IMR-90 (cell line): ENCODE measurements at regions not wholly inside any gene's neighbourhood (a gene's known extent, or its start where the extent isn't known, plus 50 kb on each side); places are given as distances from the start of the nearest gene placed in this dataset.

Experiments
- ATAC-seq: fragments of 200-7000 bp; cut with Tn5 transposase; 2 replicates; pipeline ENCODE4 v1.9.1; 2020; ENCODE audit warnings: low read depth, mild to moderate bottlenecking, moderate library complexity
- BruUV-seq: library from RNA; stranded (reverse); fragments of 400-500 nt; replicated peaks from 2 replicates; lab custom pipeline; 2021; lab: Mats Ljungman, UMichigan
- CTCF ChIA-PET: fragments of 300-600 bp; formaldehyde crosslinking; extraction: SDS; loops from one replicate; lab custom pipeline; 2021; ENCODE audit warnings: antibody characterized with exemption; lab: Yijun Ruan, JAX
- POLR2A ChIA-PET: fragments of 300-600 bp; sonication (Branson Sonifier 250); formaldehyde crosslinking; loops from one replicate; lab custom pipeline; 2022; ENCODE audit warnings: antibody characterized with exemption; ENCODE audit not compliant: unreplicated experiment; lab: Charles Lee
- DNase-seq: peaks from one replicate; pipeline ENCODE4 v3.0.0; 2013
- H2AFZ ChIP-seq: replicated peaks from 2 replicates; pipeline ENCODE3; 2013; ENCODE audit warnings: low read length, mild to moderate bottlenecking; ENCODE audit not compliant: poor library complexity
- H2AK5ac ChIP-seq: 2 replicates; pipeline ENCODE4 v1.6.1; 2013; ENCODE audit warnings: low read depth, low read length, inconsistent platforms
- H2AK9ac ChIP-seq: replicated peaks from 2 replicates; pipeline ENCODE3; 2013; ENCODE audit warnings: mild to moderate bottlenecking, low read depth, low read length, moderate library complexity; ENCODE audit not compliant: poor library complexity
- H2BK120ac ChIP-seq: 2 replicates; pipeline ENCODE4 v1.6.1; 2013; ENCODE audit warnings: low read depth, low read length, inconsistent platforms
- H2BK15ac ChIP-seq: 3 replicates; pipeline ENCODE4 v1.6.1; 2013; ENCODE audit warnings: low read depth, low read length, inconsistent platforms
- H2BK20ac ChIP-seq: 2 replicates; pipeline ENCODE4 v1.6.1; 2013; ENCODE audit warnings: low read depth, mild to moderate bottlenecking, inconsistent platforms, low read length, moderate library complexity
- H2BK5ac ChIP-seq: 2 replicates; pipeline ENCODE4 v1.6.1; 2013; ENCODE audit warnings: mild to moderate bottlenecking, low read depth, low read length, inconsistent platforms; ENCODE audit not compliant: poor library complexity, severe bottlenecking
- H3K14ac ChIP-seq: replicated peaks from 2 replicates; pipeline ENCODE4 v1.6.1; 2013; ENCODE audit warnings: low read depth, low read length, inconsistent platforms
- H3K18ac ChIP-seq: 2 replicates; pipeline ENCODE4 v1.6.1; 2013; ENCODE audit warnings: low read depth, low read length, control low read depth
- H3K23ac ChIP-seq: 2 replicates; pipeline ENCODE4 v1.6.1; 2013; ENCODE audit warnings: low read depth, low read length, inconsistent platforms
- H3K27ac ChIP-seq: 2 replicates; pipeline ENCODE4 v1.5.1; 2013; ENCODE audit warnings: mild to moderate bottlenecking, control low read depth, low read length; ENCODE audit not compliant: insufficient read depth
- H3K27me3 ChIP-seq: 2 replicates; pipeline ENCODE4 v1.6.1; 2013; ENCODE audit warnings: low read length; ENCODE audit not compliant: control insufficient read depth, insufficient read depth
- H3K36me3 ChIP-seq: 2 replicates; pipeline ENCODE4 v1.6.1; 2013; ENCODE audit warnings: low read length, mixed read lengths; ENCODE audit not compliant: control insufficient read depth, insufficient read depth
- H3K4ac ChIP-seq: 2 replicates; pipeline ENCODE4 v1.6.1; 2013; ENCODE audit warnings: low read depth, low read length, inconsistent platforms
- H3K4me1 ChIP-seq: 2 replicates; pipeline ENCODE4 v1.6.1; 2013; ENCODE audit warnings: low read length, mixed read lengths; ENCODE audit not compliant: control insufficient read depth, insufficient read depth
- H3K4me2 ChIP-seq: 2 replicates; pipeline ENCODE4 v1.6.1; 2013; ENCODE audit warnings: low read depth, mild to moderate bottlenecking, control low read depth, low read length, moderate library complexity
- H3K4me3 ChIP-seq: 2 replicates; pipeline ENCODE4 v1.5.1; 2013; ENCODE audit warnings: low read depth, mild to moderate bottlenecking, control low read depth, low read length, moderate library complexity; ENCODE audit not compliant: insufficient read depth
- H3K56ac ChIP-seq: 2 replicates; pipeline ENCODE4 v1.6.1; 2013; ENCODE audit warnings: low read length, inconsistent platforms; ENCODE audit not compliant: insufficient read depth; ENCODE audit errors: extremely low read depth
- H3K79me1 ChIP-seq, 2 experiments: 2 replicates each; pipeline ENCODE4 v1.6.1; 2013; ENCODE audit warnings: low read length in 2 of 2, inconsistent platforms in 1 of 2, low read depth in 1 of 2
- H3K9ac ChIP-seq: 2 replicates; pipeline ENCODE4 v1.6.1; 2013; ENCODE audit warnings: low read depth, low read length, control low read depth
- H3K9me1 ChIP-seq: 2 replicates; pipeline ENCODE4 v1.6.1; 2013; ENCODE audit warnings: low read length, inconsistent platforms; ENCODE audit not compliant: insufficient read depth
- H3K9me3 ChIP-seq: 2 replicates; pipeline ENCODE4 v1.6.1; 2013; ENCODE audit warnings: low read length; ENCODE audit not compliant: control insufficient read depth, insufficient read depth
- H4K20me1 ChIP-seq: 2 replicates; pipeline ENCODE4 v1.6.1; 2013; ENCODE audit warnings: low read length, inconsistent platforms; ENCODE audit not compliant: insufficient read depth
- H4K5ac ChIP-seq: 2 replicates; pipeline ENCODE4 v1.6.1; 2013; ENCODE audit warnings: mild to moderate bottlenecking, low read depth, low read length, control low read depth
- H4K8ac ChIP-seq, 2 experiments: 2 replicates each; pipeline ENCODE4 v1.6.1; 2013; ENCODE audit warnings: low read depth in 2 of 2, low read length in 2 of 2, control low read depth in 1 of 2, inconsistent platforms in 1 of 2
- H4K91ac ChIP-seq: 2 replicates; pipeline ENCODE4 v1.6.1; 2013; ENCODE audit warnings: low read depth, low read length, inconsistent platforms; ENCODE audit not compliant: insufficient read depth
- BHLHE40 ChIP-seq: fragments of 150-350 bp; IDR thresholded peaks from 2 replicates; pipeline ENCODE4 v1.6.1; 2016; ENCODE audit warnings: mild to moderate bottlenecking, low read depth, low read length
- CEBPB ChIP-seq: IDR thresholded peaks from 2 replicates; pipeline ENCODE4 v1.6.1; 2012; ENCODE audit warnings: low read depth, low read length, improper control_type of control experiment
- CHD1 ChIP-seq: IDR thresholded peaks from 2 replicates; pipeline ENCODE4 v1.6.1; 2012; ENCODE audit warnings: low read depth, low read length, improper control_type of control experiment
- FOS ChIP-seq: fragments of 150-350 bp; IDR thresholded peaks from 2 replicates; pipeline ENCODE4 v1.6.1; 2016; ENCODE audit warnings: low read depth, low read length
- MAFK ChIP-seq: IDR thresholded peaks from 2 replicates; pipeline ENCODE4 v1.6.1; 2012; ENCODE audit warnings: low read depth, low read length, improper control_type of control experiment
- MAZ ChIP-seq: IDR thresholded peaks from 2 replicates; pipeline ENCODE4 v1.6.1; 2012; ENCODE audit warnings: low read depth, mild to moderate bottlenecking, low read length, improper control_type of control experiment, moderate library complexity, borderline replicate concordance
- MXI1 ChIP-seq: IDR thresholded peaks from 2 replicates; pipeline ENCODE4 v1.6.1; 2012; ENCODE audit warnings: low read depth, mild to moderate bottlenecking, low read length, moderate library complexity, borderline replicate concordance
- NFE2L2 ChIP-seq: fragments of 150-350 bp; IDR thresholded peaks from 2 replicates; pipeline ENCODE4 v1.6.1; 2016; ENCODE audit warnings: low read depth, mild to moderate bottlenecking, low read length
- POLR2A ChIP-seq: IDR thresholded peaks from 2 replicates; pipeline ENCODE4 v1.6.1; 2012; ENCODE audit warnings: mild to moderate bottlenecking, low read depth, low read length
- RAD21 ChIP-seq: IDR thresholded peaks from 2 replicates; pipeline ENCODE4 v1.6.1; 2012; ENCODE audit warnings: low read length, improper control_type of control experiment
- RCOR1 ChIP-seq: IDR thresholded peaks from 2 replicates; pipeline ENCODE4 v1.6.1; 2012; ENCODE audit warnings: mild to moderate bottlenecking, low read length, improper control_type of control experiment; ENCODE audit not compliant: insufficient replicate concordance
- RFX5 ChIP-seq: IDR thresholded peaks from 2 replicates; pipeline ENCODE4 v1.8.0; 2012; ENCODE audit warnings: low read depth, mild to moderate bottlenecking, low read length, moderate library complexity
- SMC3 ChIP-seq: fragments of 150-350 bp; IDR thresholded peaks from 2 replicates; pipeline ENCODE4 v1.6.1; 2016; ENCODE audit warnings: low read depth, mild to moderate bottlenecking, antibody characterized with exemption, low read length, moderate library complexity
- WGBS, 2 experiments: methylation state at CpG; one replicate each; pipeline versions ENCODE4 v1.1.5 to v1.1.7; 2013; ENCODE audit warnings: missing lambda C conversion rate in 2 of 2; ENCODE audit not compliant: insufficient read length in 1 of 2; ENCODE audit errors: extremely low coverage in 2 of 2; 5-methylcytosine and 5-hydroxymethylcytosine counted together
- dilution Hi-C: fragments of 300-500 bp; cut with HindIII; formaldehyde crosslinking; loops from one replicate; pipeline ENCODE4 v1.14.3; 2018; ENCODE audit warnings: low sequenced_read_pairs; ENCODE audit not compliant: unreplicated experiment
- in situ Hi-C: fragments of 300-500 bp; cut with MboI; formaldehyde crosslinking; loops from 3 replicates; pipeline ENCODE4 v1.14.3; 2019; ENCODE audit warnings: low sequenced_read_pairs, inconsistent platforms, mixed read lengths
- intact Hi-C: fragments of 100-400 bp; cut with micrococcal nuclease; formaldehyde crosslinking; loops from 2 replicates; pipeline ENCODE4 v1.10.0; 2022
- TF ChIP-seq, protein P1 (sequence below): fragments of 150-350 bp; IDR thresholded peaks from 2 replicates; pipeline ENCODE4 v1.6.1; 2017; ENCODE audit warnings: mild to moderate bottlenecking, antibody characterized with exemption, low read length, low read depth
- TF ChIP-seq, protein P2 (sequence below): fragments of 150-350 bp; IDR thresholded peaks from 2 replicates; pipeline ENCODE4 v1.6.1; 2016; ENCODE audit warnings: low read depth, mild to moderate bottlenecking, low read length, moderate library complexity, borderline replicate concordance
- TF ChIP-seq, protein P3 (sequence below): conservative IDR thresholded peaks from 2 replicates; pipeline ENCODE4 v1.5.1; 2012; ENCODE audit warnings: mild to moderate bottlenecking, low read depth, low read length, improper control_type of control experiment

DNA sequence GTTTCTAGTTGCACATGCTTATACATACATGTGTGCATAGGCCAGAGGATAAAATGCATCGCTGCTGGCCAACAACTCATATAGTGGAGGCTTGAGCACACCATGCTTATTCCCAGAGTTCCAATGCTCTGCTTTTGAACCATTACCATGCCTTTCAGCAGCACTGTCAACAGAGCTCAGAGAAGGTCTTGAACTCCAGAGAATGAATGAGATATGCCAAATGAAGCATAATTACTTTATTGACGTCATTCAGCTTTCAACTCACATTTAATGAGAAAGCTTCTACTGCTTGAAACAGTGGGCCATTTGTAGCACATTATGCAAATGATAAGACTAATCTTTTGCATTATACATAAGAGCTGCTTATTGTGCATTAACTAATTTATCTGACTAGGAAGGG is 765.3 kb upstream of the GRAMD2B start:
- no peaks in the 10 kb centered on the region for H4K20me1 ChIP-seq
- no peak overlapping the region for H3K27ac ChIP-seq
- POLR2A ChIA-PET, result no interaction called here
- H3K18ac ChIP-seq, result no peak overlapping the region
- no peak overlapping the region for H3K9ac ChIP-seq
- H2AK9ac ChIP-seq, result no peak overlapping the region
- dilution Hi-C loops (no loop called here), in situ Hi-C loops (no loop called here), intact Hi-C loops (no loop called here)
- no peak overlapping the region for H4K91ac ChIP-seq
- H3K27me3 ChIP-seq, result no peaks in the 10 kb centered on the region
- no peak overlapping the region for H3K14ac ChIP-seq
- H2AFZ ChIP-seq, result no peak overlapping the region
- no peaks in the 10 kb centered on the region for H3K36me3 ChIP-seq
- H3K4me1 ChIP-seq, result no peaks in the 10 kb centered on the region
- H3K4ac ChIP-seq, result no peak overlapping the region
- H3K56ac ChIP-seq, result no peak overlapping the region
- no peak overlapping the region for H3K4me3 ChIP-seq
- H2BK120ac ChIP-seq, result no peak overlapping the region
- ATAC-seq (no peak), DNase-seq (no peak)
- CTCF ChIA-PET, result no interaction called here
- BruUV-seq, result no TSS peak
- no peak overlapping the region for H2AK5ac ChIP-seq
- H3K23ac ChIP-seq, result no peak overlapping the region
- H2BK20ac ChIP-seq, result no peak overlapping the region
- no peaks in the 10 kb centered on the region for H3K79me1 ChIP-seq
- no peaks in the 10 kb centered on the region for H3K9me1 ChIP-seq
- no peak overlapping the region for H4K8ac ChIP-seq
- H4K5ac ChIP-seq, result no peak overlapping the region
- H2BK15ac ChIP-seq, result no peak overlapping the region
- H2BK5ac ChIP-seq, result no peak overlapping the region
- no peak overlapping the region for H3K4me2 ChIP-seq
- WGBS, 2 experiments, result no CpG with 5 or more reads among the region's 2 CpGs
- no peaks in the 10 kb centered on the region for H3K9me3 ChIP-seq
- TF ChIP-seq MAFK (no peak), RAD21 (no peak), POLR2A (no peak), RCOR1 (no peak), BHLHE40 (no peak), CHD1 (no peak), FOS (no peak), RFX5 (no peak), SMC3 (no peak), MXI1 (no peak), MAZ (no peak), CEBPB (no peak), NFE2L2 (no peak)
- TF ChIP-seq, protein P1, sequence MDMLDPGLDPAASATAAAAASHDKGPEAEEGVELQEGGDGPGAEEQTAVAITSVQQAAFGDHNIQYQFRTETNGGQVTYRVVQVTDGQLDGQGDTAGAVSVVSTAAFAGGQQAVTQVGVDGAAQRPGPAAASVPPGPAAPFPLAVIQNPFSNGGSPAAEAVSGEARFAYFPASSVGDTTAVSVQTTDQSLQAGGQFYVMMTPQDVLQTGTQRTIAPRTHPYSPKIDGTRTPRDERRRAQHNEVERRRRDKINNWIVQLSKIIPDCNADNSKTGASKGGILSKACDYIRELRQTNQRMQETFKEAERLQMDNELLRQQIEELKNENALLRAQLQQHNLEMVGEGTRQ, result no peak
- TF ChIP-seq, protein P2, sequence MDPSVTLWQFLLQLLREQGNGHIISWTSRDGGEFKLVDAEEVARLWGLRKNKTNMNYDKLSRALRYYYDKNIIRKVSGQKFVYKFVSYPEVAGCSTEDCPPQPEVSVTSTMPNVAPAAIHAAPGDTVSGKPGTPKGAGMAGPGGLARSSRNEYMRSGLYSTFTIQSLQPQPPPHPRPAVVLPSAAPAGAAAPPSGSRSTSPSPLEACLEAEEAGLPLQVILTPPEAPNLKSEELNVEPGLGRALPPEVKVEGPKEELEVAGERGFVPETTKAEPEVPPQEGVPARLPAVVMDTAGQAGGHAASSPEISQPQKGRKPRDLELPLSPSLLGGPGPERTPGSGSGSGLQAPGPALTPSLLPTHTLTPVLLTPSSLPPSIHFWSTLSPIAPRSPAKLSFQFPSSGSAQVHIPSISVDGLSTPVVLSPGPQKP, result no peak
- TF ChIP-seq, protein P3, sequence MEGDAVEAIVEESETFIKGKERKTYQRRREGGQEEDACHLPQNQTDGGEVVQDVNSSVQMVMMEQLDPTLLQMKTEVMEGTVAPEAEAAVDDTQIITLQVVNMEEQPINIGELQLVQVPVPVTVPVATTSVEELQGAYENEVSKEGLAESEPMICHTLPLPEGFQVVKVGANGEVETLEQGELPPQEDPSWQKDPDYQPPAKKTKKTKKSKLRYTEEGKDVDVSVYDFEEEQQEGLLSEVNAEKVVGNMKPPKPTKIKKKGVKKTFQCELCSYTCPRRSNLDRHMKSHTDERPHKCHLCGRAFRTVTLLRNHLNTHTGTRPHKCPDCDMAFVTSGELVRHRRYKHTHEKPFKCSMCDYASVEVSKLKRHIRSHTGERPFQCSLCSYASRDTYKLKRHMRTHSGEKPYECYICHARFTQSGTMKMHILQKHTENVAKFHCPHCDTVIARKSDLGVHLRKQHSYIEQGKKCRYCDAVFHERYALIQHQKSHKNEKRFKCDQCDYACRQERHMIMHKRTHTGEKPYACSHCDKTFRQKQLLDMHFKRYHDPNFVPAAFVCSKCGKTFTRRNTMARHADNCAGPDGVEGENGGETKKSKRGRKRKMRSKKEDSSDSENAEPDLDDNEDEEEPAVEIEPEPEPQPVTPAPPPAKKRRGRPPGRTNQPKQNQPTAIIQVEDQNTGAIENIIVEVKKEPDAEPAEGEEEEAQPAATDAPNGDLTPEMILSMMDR, result no peak
